ENCODE measurements at regions not wholly inside any gene's neighbourhood (a gene's known extent, or its start where the extent isn't known, plus 50 kb on each side); places are given as distances from the start of the nearest gene placed in this dataset.

- TF ChIP-seq CTCF (IDR thresholded peaks at IDR 0.05; ENCODE audit: extremely low read depth in 1 of 2, insufficient read depth in 1 of 2, low read depth in 1 of 2, low read length in 2 of 2), result no peak
- no peak for TF ChIP-seq POLR2A (IDR thresholded peaks at IDR 0.05; ENCODE audit: low read depth, low read length)
- no peak for TF ChIP-seq POLR2AphosphoS5 (IDR thresholded peaks at IDR 0.05; ENCODE audit: insufficient read depth, low read depth, low read length)
- TF ChIP-seq EZH2 (IDR thresholded peaks at IDR 0.05; ENCODE audit: borderline replicate concordance, low read depth, low read length, severe bottlenecking), result no peak
- TF ChIP-seq, protein P1, sequence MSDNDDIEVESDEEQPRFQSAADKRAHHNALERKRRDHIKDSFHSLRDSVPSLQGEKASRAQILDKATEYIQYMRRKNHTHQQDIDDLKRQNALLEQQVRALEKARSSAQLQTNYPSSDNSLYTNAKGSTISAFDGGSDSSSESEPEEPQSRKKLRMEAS (IDR thresholded peaks at IDR 0.05; ENCODE audit: insufficient read depth, insufficient read length), result no peak
- TF ChIP-seq MYC (IDR thresholded peaks at IDR 0.05; ENCODE audit: low read depth, low read length), result no peak
- no peak for TF ChIP-seq JUN (IDR thresholded peaks at IDR 0.05; ENCODE audit: borderline replicate concordance, insufficient read depth, insufficient read length, low read depth)
Measured at GRCh38 chr15:81948751-81949150, 97.1 kb downstream of the MEX3B start.
